Stimulated activated naive CD8-positive, alpha-beta T cell treated with anti-CD3 and anti-CD28 coated beads, Interleukin-15, amount 100 ng/mL, for 72 hours (primary cell): ENCODE measurements at regions not wholly inside any gene's neighbourhood (a gene's known extent, or its start where the extent isn't known, plus 50 kb on each side); places are given as distances from the start of the nearest gene placed in this dataset.

Experiments used
- ATAC-seq: fragments of 150-1000 bp; cut with Tn5 transposase; 2 replicates; pipeline ENCODE4 v1.10.0; 2021; ENCODE audit warnings: mild to moderate bottlenecking, moderate library complexity
- DNase-seq, 2 donors: peaks; one replicate each; pipeline ENCODE4 v3.0.0; 2021 to 2022
- H3K27ac Mint-ChIP-seq, 2 donors: one replicate each; pipeline ENCODE4 v1.8.0; 2022; ENCODE audit warnings: mild to moderate bottlenecking in 2 of 2, mixed read lengths in 2 of 2, moderate library complexity in 2 of 2
- H3K27me3 Mint-ChIP-seq: one replicate; pipeline ENCODE4 v1.8.0; 2022; ENCODE audit warnings: mixed read lengths
- H3K4me1 Mint-ChIP-seq: one replicate; pipeline ENCODE4 v1.8.0; 2022; ENCODE audit warnings: mild to moderate bottlenecking, mixed read lengths
- H3K4me3 Mint-ChIP-seq, 2 donors: one replicate each; pipeline ENCODE4 v1.8.0; 2022; ENCODE audit warnings: mild to moderate bottlenecking in 2 of 2, mixed read lengths in 2 of 2, moderate library complexity in 1 of 2
- H3K9me3 Mint-ChIP-seq, 2 donors: one replicate each; pipeline ENCODE4 v1.8.0; 2022; ENCODE audit warnings: mixed read lengths in 2 of 2

- Mint-ChIP-seq H3K27me3 (peaks cover 10% of the 10 kb centered on the region), H3K9me3 (no peaks in the 10 kb centered on the region), H3K4me3 (no peak overlapping the region), H3K4me1 (no peaks in the 10 kb centered on the region), H3K27ac (no peak overlapping the region)
- ATAC-seq, result peak; percentile 37
- peak in 1 of 2 donors; percentile 15 for DNase-seq
These were observed 198.7 kb downstream of the SKIDA1 start for GRCh38 chr10:21326594-21327288.

GRCh38 chr10:21318540-21319167, 206.8 kb downstream of the SKIDA1 start:
- ATAC-seq, result no peak
- Mint-ChIP-seq H3K4me1 (no peaks in the 10 kb centered on the region), H3K27me3 (no peaks in the 10 kb centered on the region)

GRCh38 chr10:21317902-21318301, 207.6 kb downstream of the SKIDA1 start:
- Mint-ChIP-seq H3K9me3 (no peaks in the 10 kb centered on the region), H3K27me3 (no peaks in the 10 kb centered on the region), H3K27ac (no peak overlapping the region), H3K4me1 (no peaks in the 10 kb centered on the region), H3K4me3 (no peak overlapping the region)
- ATAC-seq (no peak), DNase-seq (no peak)

More at GRCh38 chr10:21318540-21319167, 206.8 kb downstream of the SKIDA1 start:
- H3K9me3 Mint-ChIP-seq, result no peaks in the 10 kb centered on the region
- no peak overlapping the region for H3K27ac Mint-ChIP-seq
- DNase-seq, result no peak
- no peak overlapping the region for H3K4me3 Mint-ChIP-seq

GRCh38 chr10:21315645-21316220, 209.7 kb downstream of the SKIDA1 start:
- no peaks in the 10 kb centered on the region for H3K9me3 Mint-ChIP-seq
- ATAC-seq (no peak), DNase-seq (no peak)

GRCh38 chr10:21314906-21315644, 210.4 kb downstream of the SKIDA1 start:
- no peak for ATAC-seq
- no peaks in the 10 kb centered on the region for H3K9me3 Mint-ChIP-seq
- H3K27ac Mint-ChIP-seq, result no peak overlapping the region
- no peak for DNase-seq
- no peaks in the 10 kb centered on the region for H3K27me3 Mint-ChIP-seq
- H3K4me1 Mint-ChIP-seq, result no peaks in the 10 kb centered on the region
- no peak overlapping the region for H3K4me3 Mint-ChIP-seq

More at GRCh38 chr10:21315645-21316220, 209.7 kb downstream of the SKIDA1 start:
- H3K4me1 Mint-ChIP-seq, result no peaks in the 10 kb centered on the region
- H3K27me3 Mint-ChIP-seq, result no peaks in the 10 kb centered on the region
- no peak overlapping the region for H3K27ac Mint-ChIP-seq
- no peak overlapping the region for H3K4me3 Mint-ChIP-seq

GRCh38 chr10:21314111-21314626, 211.3 kb downstream of the SKIDA1 start:
- no peaks in the 10 kb centered on the region for H3K9me3 Mint-ChIP-seq
- H3K4me3 Mint-ChIP-seq, result no peak overlapping the region
- no peak overlapping the region for H3K27ac Mint-ChIP-seq
- DNase-seq (no peak), ATAC-seq (no peak)
- H3K27me3 Mint-ChIP-seq, result no peaks in the 10 kb centered on the region
- no peaks in the 10 kb centered on the region for H3K4me1 Mint-ChIP-seq

GRCh38 chr10:21313691-21314090, 211.8 kb downstream of the SKIDA1 start:
- Mint-ChIP-seq H3K4me1 (no peaks in the 10 kb centered on the region), H3K27ac (no peak overlapping the region), H3K27me3 (no peaks in the 10 kb centered on the region), H3K4me3 (no peak overlapping the region), H3K9me3 (no peaks in the 10 kb centered on the region)
- ATAC-seq (no peak), DNase-seq (no peak)

- Mint-ChIP-seq H3K27me3 (no peaks in the 10 kb centered on the region), H3K4me1 (no peaks in the 10 kb centered on the region), H3K4me3 (no peak overlapping the region), H3K9me3 (no peaks in the 10 kb centered on the region), H3K27ac (no peak overlapping the region)
- DNase-seq (no peak), ATAC-seq (no peak)
These were observed 214.1 kb downstream of the SKIDA1 start for GRCh38 chr10:21311426-21311825.

GRCh38 chr10:21309427-21309826, 216.1 kb downstream of the SKIDA1 start:
- Mint-ChIP-seq H3K9me3 (no peaks in the 10 kb centered on the region), H3K4me1 (no peaks in the 10 kb centered on the region), H3K4me3 (no peak overlapping the region), H3K27ac (no peak overlapping the region), H3K27me3 (no peaks in the 10 kb centered on the region)
- ATAC-seq, result no peak
- DNase-seq, result no peak

GRCh38 chr10:21308946-21309345, 216.5 kb downstream of the SKIDA1 start:
- DNase-seq (no peak), ATAC-seq (no peak)
- Mint-ChIP-seq H3K27ac (no peak overlapping the region), H3K4me3 (no peak overlapping the region), H3K9me3 (no peaks in the 10 kb centered on the region), H3K4me1 (no peaks in the 10 kb centered on the region), H3K27me3 (no peaks in the 10 kb centered on the region)

- H3K4me1 Mint-ChIP-seq, result no peaks in the 10 kb centered on the region
- H3K4me3 Mint-ChIP-seq, result no peak overlapping the region
- no peaks in the 10 kb centered on the region for H3K9me3 Mint-ChIP-seq
- H3K27me3 Mint-ChIP-seq, result no peaks in the 10 kb centered on the region
- no peak for ATAC-seq
- H3K27ac Mint-ChIP-seq, result no peak overlapping the region
- no peak for DNase-seq
These were observed 217.5 kb downstream of the SKIDA1 start for GRCh38 chr10:21308018-21308417.

- no peaks in the 10 kb centered on the region for H3K27me3 Mint-ChIP-seq
These were observed 220.9 kb downstream of the SKIDA1 start for GRCh38 chr10:21304608-21305007.

GRCh38 chr10:21304198-21304597, 221.3 kb downstream of the SKIDA1 start:
- Mint-ChIP-seq H3K27me3 (no peaks in the 10 kb centered on the region), H3K4me1 (no peaks in the 10 kb centered on the region), H3K27ac (no peak overlapping the region), H3K9me3 (no peaks in the 10 kb centered on the region), H3K4me3 (no peak overlapping the region)
- ATAC-seq (no peak), DNase-seq (no peak)

More at GRCh38 chr10:21304608-21305007, 220.9 kb downstream of the SKIDA1 start:
- H3K4me3 Mint-ChIP-seq, result no peak overlapping the region
- no peak overlapping the region for H3K27ac Mint-ChIP-seq
- ATAC-seq (no peak), DNase-seq (no peak)
- H3K9me3 Mint-ChIP-seq, result no peaks in the 10 kb centered on the region
- H3K4me1 Mint-ChIP-seq, result no peaks in the 10 kb centered on the region

GRCh38 chr10:21300551-21300950, 224.9 kb downstream of the SKIDA1 start:
- H3K4me3 Mint-ChIP-seq, result no peak overlapping the region
- H3K27me3 Mint-ChIP-seq, result peaks cover 17% of the 10 kb centered on the region
- no peaks in the 10 kb centered on the region for H3K4me1 Mint-ChIP-seq
- H3K9me3 Mint-ChIP-seq, result no peaks in the 10 kb centered on the region
- H3K27ac Mint-ChIP-seq, result no peak overlapping the region
- DNase-seq (no peak), ATAC-seq (no peak)

GRCh38 chr10:21299330-21299729, 226.2 kb downstream of the SKIDA1 start:
- H3K9me3 Mint-ChIP-seq, result no peaks in the 10 kb centered on the region
- no peaks in the 10 kb centered on the region for H3K4me1 Mint-ChIP-seq
- ATAC-seq (no peak), DNase-seq (no peak)
- no peak overlapping the region for H3K27ac Mint-ChIP-seq
- H3K27me3 Mint-ChIP-seq, result peaks cover 21% of the 10 kb centered on the region
- no peak overlapping the region for H3K4me3 Mint-ChIP-seq

GRCh38 chr10:21298701-21299100, 226.8 kb downstream of the SKIDA1 start:
- Mint-ChIP-seq H3K4me1 (no peaks in the 10 kb centered on the region), H3K27me3 (peaks cover 27% of the 10 kb centered on the region), H3K27ac (peak overlapping the region in 1 of 2 donors; percentile 7), H3K9me3 (no peaks in the 10 kb centered on the region), H3K4me3 (no peak overlapping the region)
- no peak for ATAC-seq
- DNase-seq, result no peak
